ENCODE measurements at regions not wholly inside any gene's neighbourhood (a gene's known extent, or its start where the extent isn't known, plus 50 kb on each side); places are given as distances from the start of the nearest gene placed in this dataset.

DNA sequence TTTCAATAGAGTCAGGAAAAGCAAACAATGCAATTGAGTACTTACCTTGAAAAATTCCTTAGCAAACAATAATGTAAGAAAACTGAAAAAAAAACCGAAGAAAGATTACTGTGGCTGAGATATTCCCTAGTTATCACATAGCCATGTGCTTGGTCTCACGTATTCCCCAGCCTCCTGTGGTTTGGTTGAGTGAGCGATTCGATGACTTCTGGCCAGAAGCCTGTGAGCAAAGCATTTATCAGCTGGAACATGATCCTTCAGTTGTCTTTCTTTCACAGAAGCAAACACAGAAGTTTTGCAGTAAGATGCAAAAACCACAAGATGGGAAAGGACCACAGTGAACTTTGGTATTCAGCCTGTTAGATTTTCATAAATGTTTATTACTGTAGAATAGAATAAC is 1754.3 kb upstream of the AGA start:
- no peak for TF ChIP-seq POLR2AphosphoS5 (IDR thresholded peaks at IDR 0.05)
- TF ChIP-seq, protein P1, sequence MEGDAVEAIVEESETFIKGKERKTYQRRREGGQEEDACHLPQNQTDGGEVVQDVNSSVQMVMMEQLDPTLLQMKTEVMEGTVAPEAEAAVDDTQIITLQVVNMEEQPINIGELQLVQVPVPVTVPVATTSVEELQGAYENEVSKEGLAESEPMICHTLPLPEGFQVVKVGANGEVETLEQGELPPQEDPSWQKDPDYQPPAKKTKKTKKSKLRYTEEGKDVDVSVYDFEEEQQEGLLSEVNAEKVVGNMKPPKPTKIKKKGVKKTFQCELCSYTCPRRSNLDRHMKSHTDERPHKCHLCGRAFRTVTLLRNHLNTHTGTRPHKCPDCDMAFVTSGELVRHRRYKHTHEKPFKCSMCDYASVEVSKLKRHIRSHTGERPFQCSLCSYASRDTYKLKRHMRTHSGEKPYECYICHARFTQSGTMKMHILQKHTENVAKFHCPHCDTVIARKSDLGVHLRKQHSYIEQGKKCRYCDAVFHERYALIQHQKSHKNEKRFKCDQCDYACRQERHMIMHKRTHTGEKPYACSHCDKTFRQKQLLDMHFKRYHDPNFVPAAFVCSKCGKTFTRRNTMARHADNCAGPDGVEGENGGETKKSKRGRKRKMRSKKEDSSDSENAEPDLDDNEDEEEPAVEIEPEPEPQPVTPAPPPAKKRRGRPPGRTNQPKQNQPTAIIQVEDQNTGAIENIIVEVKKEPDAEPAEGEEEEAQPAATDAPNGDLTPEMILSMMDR (IDR thresholded peaks at IDR 0.05) = no peak
- TF ChIP-seq POLR2A (IDR thresholded peaks at IDR 0.05) = no peak
